AG09309 (cell line): ENCODE measurements at regions not wholly inside any gene's neighbourhood (a gene's known extent, or its start where the extent isn't known, plus 50 kb on each side); places are given as distances from the start of the nearest gene placed in this dataset.

Experiments used
- DNase-seq: peaks from one replicate; pipeline ENCODE4 v3.0.0-alpha.2; 2010; ENCODE audit warnings: low read depth
- H3K4me3 ChIP-seq: 2 replicates; pipeline ENCODE4 v1.5.1; 2011; ENCODE audit warnings: mild to moderate bottlenecking, low read depth, low read length, moderate library complexity; ENCODE audit not compliant: control insufficient read depth
- CTCF ChIP-seq: IDR thresholded peaks from 2 replicates; pipeline ENCODE4 v1.5.1; 2011; ENCODE audit warnings: mild to moderate bottlenecking, low read depth, low read length, inconsistent platforms; ENCODE audit not compliant: insufficient read depth, control insufficient read depth; ENCODE audit errors: missing control alignments

- TF ChIP-seq CTCF = no peak
- DNase-seq = no peak
- no peak overlapping the region for H3K4me3 ChIP-seq
These were observed 581.0 kb upstream of the RGS18 start for GRCh38 chr1:191577213-191577612.

- no peak for DNase-seq
- TF ChIP-seq CTCF = no peak
These were observed 580.0 kb upstream of the RGS18 start for GRCh38 chr1:191578281-191578680.

GRCh38 chr1:191579019-191579418 is 579.2 kb upstream of the RGS18 start:
- no peak for DNase-seq
- no peak for TF ChIP-seq CTCF
- H3K4me3 ChIP-seq = no peak overlapping the region

More at GRCh38 chr1:191578281-191578680, 580.0 kb upstream of the RGS18 start:
- H3K4me3 ChIP-seq = no peak overlapping the region

GRCh38 chr1:191582169-191582568 is 576.1 kb upstream of the RGS18 start:
- no peak for DNase-seq
- no peak for TF ChIP-seq CTCF
- H3K4me3 ChIP-seq = no peak overlapping the region

GRCh38 chr1:191585095-191585494 is 573.2 kb upstream of the RGS18 start:
- no peak overlapping the region for H3K4me3 ChIP-seq
- TF ChIP-seq CTCF = no peak

GRCh38 chr1:191588905-191589304 is 569.4 kb upstream of the RGS18 start:
- DNase-seq = no peak
- H3K4me3 ChIP-seq = no peak overlapping the region
- no peak for TF ChIP-seq CTCF

More at GRCh38 chr1:191585095-191585494, 573.2 kb upstream of the RGS18 start:
- no peak for DNase-seq

GRCh38 chr1:191589536-191589935 is 568.7 kb upstream of the RGS18 start:
- TF ChIP-seq CTCF = no peak
- H3K4me3 ChIP-seq = no peak overlapping the region

More at GRCh38 chr1:191589536-191589935, 568.7 kb upstream of the RGS18 start:
- no peak for DNase-seq
